NCI-H2171 (cell line): ENCODE measurements at regions not wholly inside any gene's neighbourhood (a gene's known extent, or its start where the extent isn't known, plus 50 kb on each side); places are given as distances from the start of the nearest gene placed in this dataset.

Experiments
- DNase-seq: peaks from one replicate; lab custom pipeline; 2025; lab: John Stamatoyannopoulos, UW

DNA sequence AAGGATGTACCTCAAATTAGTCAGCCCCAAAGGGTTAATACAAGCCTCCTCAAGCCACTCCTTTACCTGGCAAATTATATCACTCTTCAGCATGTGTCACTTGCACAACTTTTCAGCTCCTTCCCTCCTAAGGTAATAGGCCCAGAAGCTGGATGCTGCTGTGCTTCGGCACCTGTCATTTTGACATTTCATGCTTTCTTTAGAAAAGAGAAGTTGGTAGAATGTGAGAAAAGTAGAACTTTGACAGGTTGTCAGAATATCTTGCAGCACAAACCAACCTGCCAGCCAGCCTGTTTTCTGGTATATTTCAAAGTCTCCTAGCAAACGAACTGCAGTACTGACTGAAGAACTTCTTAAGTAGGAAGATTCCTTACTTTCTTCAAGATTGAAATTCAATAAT is 2136.9 kb downstream of the MAT2B start:
- no peak for DNase-seq

DNA sequence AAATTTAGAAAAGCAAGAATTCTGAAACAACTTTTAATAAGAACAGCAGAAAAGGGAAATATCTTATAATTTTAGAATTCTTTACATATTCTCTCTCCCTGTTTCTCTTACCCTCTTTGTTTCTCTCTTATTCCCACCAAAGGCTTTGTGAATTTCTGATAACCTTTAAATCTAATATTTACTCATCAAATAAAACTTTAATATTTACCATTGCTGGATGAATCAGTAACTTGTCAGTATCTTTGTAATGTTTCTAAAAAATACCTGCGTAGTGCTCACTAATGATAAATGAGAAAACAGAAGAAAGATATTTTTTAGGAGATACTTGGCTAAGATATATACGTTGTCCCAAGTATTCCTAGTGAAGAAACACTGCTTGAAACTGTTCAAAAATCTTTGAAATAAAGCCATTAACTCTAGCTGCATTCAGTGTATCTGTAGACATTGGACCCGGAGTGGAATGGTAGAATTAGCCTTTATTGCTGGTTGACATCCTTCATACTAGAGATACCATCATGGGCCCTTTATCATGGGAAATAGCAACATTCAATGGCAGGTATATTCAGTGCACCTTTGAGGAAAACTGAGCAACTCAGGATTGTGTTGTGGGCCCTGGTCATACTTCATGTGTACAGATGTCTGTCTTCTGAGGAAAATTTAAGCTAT is 2160.4 kb downstream of the MAT2B start:
- DNase-seq = no peak

DNA sequence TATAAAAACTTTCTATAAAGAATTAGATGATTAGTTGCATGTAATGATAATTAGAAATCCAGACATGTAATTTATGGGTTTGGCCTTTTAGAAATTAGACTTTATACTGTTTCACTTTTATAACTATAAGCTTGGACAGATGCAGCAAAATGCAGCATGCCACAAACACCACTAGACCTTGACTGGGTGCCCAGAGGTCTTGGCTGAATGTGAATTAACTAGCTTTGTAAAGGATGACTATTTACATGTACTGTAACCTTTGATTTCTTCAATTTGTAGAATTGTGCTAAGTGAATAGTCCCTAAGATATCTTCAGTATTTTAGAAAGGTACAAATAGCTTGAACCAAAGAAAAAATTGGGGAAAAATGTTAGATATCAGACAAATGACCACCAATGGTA is 2168.1 kb downstream of the MAT2B start:
- no peak for DNase-seq

DNA sequence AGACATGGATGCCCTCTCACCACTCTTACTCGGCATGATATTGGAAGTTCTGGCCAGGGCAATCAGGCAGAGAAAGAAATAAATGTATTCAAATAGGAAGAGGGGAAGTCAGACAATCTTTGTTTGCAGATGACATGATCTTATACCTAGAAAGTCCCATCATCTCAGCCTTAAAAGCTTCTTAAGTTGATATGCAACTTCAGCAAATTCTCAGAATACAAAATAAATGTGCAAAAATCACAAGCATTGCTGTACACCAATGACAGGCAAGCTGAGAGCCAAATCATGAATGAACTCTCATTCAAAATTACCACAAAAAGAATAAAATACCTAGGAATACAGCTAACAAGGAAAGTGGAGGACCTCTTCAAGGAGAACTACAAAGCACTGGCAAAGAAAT is 2190.4 kb downstream of the MAT2B start:
- DNase-seq = no peak

DNA sequence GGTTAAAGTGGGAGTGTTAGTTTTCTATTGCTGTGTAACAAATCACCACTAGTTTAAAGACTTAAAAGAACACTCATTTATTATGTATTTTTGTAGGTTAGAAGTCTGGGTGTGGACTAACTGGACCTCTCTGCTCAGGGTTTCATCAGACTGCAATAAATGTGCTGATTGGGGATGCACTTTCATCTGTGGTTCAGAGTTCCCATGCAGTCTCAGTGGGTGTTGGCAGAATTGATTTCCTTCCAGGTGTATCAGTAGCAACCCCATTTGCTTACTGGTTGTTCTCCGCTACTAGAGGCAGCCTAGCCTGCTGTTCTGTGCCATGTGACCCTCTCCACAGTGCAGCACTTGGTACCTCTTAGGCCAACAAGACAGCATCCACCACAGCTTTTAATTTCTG is 2200.5 kb downstream of the MAT2B start:
- DNase-seq = no peak

DNA sequence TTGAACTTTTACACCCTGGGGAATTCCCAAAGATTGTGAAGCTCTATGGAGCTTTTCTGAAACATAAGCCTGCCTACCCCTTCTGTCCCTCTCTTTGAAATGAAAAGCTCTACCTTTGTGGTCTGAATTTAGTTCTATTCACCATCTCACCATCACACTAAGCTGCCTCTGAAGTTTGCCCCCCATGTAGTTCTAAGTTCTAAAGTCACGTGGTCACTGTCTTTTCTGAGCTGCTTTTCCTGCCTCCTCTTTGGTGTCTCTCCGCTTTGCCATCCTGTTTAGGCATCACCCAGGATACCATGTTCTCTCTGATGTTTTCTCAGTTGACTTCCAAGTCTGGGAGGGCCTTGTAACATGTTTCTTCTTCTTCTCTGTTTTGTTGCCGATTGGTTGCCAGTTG is 2206.6 kb downstream of the MAT2B start:
- no peak for DNase-seq

DNA sequence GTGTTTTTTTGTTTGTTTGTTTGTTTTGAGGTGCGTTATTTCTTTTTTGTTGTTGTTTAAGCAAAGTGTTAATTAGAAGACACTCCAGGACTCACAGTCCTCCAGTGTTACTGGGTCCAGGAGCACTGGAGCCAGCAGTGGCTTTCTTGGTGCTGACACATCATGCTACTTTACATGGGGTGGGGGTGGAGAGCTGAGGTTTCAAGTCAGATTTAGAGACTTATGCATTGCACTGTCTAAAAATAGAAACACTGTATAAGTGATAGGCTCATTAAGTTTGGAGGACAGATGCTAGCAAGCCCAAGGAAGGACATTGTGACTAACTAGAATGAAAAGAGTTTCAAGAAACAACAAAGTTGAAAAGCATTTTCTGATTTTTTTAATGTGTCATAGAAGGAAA is 2209.2 kb downstream of the MAT2B start:
- no peak for DNase-seq

DNA sequence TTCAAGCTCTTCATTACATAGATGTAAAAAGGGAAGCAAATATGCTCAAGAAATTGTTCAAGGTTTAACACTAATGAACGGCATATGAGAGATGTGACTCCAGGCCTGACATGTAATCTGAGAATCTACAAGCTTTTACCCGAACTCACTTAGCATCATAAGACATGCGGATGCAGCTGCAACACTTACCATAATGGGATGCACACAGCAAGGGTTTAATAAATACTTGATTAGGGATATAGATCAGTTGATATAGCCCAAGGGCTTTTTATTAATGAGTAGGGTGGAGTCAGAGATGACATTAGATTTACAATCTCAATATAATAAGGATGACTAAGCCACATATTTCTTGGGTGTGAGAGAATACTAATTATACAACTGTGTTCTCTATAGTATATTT is 2215.5 kb downstream of the MAT2B start:
- DNase-seq = no peak

DNA sequence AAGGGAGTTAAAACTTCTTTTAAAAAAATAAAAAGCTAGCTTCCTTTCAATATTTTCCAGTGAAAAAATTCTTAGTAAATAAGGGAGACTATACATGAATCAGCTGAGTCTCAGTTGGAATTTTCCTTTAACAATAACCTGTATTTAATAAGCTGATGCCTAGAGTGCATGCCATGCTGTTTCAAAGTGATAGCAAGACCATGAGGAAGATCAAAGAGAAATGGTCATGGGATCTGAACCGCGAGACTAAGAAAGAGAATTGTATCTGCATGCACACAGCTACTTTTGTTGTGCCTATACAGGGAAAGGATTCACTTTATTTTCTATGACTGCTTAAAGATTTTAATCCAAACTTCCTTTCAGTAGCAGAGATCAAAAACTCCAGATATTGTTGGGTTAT is 2217.0 kb downstream of the MAT2B start:
- no peak for DNase-seq

DNA sequence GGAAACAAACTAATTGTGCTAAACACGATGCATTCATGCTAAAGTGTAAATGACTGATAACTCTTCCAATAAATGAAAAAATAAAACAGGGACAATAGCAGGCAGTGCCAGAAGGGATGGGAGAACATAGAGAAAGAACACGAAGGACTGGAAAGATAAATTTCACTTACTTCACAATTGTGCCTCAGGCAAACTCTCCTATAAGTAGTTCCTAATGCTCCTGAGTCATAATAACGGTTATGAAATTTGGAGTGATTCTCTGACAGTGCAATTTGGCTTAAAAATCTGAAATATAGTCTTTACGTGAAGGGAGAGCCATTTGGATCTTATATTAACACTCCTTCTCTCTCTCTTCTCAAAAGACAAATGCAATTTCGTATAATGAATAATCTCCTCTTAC is 2218.5 kb downstream of the MAT2B start:
- no peak for DNase-seq

DNA sequence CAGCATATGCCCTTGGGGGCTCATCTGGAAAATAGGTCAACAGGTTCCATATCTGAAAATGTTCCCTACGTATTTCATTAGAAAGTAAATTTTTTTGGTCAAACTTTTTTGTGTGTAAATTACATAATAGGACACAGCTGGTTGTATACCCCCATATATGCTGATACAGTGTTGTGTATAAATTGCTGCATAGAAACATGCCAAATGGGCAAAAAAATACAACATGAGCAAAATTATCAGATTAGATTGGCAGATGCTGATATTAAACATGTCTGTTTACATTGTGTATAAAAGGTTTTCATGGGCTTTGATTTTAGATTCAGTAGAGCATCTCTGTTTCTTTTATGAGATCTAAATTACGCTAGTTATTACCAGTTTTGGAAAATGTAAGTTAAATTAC is 2223.0 kb downstream of the MAT2B start:
- DNase-seq = no peak

DNA sequence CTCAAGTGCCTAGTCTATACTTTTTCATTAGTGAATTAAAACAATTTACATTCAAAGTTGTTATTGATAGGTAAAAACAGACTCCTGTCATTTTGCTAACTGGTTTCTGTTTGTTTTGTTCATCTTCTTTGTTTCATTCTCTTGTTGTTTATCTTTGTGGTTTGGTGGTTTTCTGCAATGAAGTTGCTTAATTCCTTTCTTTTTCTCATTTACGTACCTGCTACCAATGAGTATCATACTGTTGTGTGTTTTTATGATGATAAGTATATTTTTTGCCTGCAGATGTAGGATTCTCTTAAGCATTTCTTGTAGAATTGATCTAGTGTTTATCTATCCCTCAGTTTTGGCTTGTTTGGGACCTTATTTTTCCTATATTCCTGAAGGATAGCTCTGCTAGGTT is 2230.0 kb downstream of the MAT2B start:
- no peak for DNase-seq

DNA sequence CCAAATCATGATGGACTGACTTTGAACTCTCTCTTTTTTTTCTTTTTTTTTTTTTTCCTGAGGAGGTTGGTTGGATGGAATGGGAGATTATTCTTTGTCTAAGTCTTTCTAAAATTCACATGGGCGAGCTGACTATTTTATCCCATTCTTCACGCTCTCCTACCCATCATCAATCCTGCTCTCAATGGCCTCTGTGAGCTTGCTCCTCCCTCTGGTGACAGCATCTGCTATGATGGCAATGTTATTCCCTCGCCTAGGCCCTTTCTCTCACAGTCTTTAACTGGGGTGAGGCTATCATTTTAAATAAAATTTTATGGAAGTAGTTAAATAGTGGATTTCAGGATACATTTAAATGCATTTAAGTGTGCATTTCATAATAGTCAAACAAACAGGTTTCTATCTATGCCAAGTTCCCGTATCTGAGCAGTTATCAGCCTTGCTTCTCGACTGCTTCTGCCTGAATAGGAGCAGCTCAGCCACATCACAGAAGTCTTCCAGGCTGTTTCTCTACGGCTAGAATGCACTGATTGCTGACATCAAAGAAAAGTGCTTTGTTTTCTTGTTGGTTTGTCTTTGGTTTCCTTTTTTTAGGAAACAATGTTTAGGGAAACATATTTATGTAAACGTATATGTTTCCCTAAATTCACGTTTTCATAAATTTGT is 2233.8 kb downstream of the MAT2B start:
- DNase-seq = no peak

DNA sequence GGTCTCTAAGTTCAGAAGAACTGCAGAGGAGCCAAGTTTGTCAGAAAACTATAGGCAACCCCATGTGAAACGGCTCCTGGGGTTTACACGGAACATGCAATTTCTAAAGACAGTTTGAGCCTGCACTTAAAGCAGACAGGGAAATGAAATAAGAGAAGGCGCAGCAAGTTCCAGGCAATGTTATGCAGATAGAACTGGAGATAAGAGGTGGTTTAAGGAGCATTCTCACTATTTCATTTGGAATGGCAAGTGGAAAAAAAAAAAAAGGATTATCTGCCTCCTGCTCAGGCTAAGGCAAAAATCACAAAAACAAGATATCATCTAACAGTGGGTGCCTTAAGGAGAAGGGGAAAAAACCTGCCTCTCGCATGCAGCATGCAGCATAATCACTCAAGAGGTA is 2252.4 kb downstream of the MAT2B start:
- no peak for DNase-seq

DNA sequence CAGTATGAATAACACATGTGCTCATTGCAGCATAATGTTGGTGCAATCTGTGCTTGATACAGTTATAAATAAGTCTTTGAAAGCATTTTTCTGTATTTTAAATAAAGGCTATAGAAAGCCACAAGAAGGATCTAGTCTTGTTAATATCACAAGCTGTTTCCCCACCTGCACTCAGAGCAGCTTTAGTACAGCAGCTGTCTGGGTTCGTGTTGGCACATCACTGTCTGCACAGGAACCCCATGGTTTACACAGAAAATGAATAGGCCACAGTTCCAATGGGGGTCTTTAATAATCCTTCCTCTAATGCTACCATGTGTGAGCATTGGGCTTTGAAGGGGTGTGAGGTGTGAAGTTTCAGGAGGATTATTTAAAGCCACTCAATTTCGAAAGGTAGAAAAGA is 2269.7 kb downstream of the MAT2B start:
- no peak for DNase-seq

DNA sequence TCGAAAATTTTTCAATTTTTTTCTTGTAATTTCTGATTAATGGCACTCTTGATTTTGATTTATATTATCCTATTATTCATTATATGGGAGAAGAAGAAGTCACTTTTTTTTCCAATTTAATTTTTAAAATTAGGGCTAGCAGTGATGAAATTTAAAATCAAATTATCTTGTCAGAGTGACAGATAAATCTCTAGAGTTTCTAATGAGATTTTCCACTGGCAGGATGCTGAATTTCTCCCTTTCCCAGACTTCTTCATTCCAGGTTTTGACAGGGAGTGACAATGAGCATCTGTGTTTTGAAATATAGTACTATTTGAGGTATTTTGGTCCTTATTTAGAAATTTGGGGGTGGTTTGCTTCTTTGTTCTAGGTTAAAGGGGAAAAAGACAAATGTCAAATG is 2274.1 kb downstream of the MAT2B start:
- no peak for DNase-seq

DNA sequence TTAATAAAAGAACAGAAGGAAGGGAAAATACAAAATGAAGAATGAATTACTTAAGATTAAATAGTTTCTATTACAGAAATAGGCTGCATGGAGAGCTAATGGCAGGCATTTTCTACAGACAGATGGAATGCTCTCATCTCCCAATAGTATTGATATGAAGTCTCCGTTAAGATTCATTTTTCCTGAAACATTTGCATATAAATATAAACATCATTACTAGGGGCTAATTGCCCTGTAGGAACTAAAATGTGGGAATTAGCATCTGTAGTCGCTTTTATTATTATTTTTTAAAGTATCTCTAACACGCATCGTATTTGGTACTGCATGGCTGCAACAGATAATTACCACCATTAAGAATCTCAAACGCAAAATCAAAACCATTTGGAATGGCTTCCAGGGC is 2275.5 kb downstream of the MAT2B start:
- no peak for DNase-seq

DNA sequence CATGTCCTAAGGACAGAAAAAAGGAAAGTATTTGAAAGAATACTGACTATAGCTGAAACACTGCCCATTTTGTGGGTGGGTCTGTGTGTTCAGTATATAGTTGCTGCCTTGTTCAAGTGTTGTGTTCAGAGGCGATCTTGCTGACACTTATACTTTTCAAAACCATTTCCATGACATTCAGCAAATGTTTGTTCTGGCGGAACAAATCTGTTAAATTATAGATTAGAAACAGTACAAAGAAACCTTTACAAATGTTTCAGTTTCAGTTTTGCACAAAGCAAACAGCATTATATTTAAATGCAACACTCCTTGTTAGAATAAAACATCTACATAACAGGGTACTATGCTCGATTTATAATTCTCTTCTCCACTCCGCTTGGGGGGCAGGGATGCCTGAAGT is 2276.3 kb downstream of the MAT2B start:
- no peak for DNase-seq

DNA sequence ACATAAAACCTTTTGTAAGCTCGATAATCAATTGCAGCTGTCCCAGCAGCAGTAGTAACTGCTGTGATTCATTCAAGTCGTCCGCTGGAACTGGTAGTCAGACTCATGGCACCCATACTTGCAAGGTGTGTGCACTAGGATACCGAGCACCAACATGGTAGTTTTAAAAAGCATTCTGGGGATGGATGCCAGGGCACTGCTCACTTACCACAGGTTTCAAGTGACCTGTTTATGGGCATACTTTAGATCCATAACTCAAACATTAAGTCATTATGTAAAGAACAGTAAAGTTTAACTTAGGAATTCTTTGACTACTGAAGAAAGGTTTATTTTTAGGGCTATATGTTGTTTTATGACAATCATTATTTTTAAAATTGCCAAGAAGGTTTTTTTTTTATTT is 2277.6 kb downstream of the MAT2B start:
- no peak for DNase-seq

DNA sequence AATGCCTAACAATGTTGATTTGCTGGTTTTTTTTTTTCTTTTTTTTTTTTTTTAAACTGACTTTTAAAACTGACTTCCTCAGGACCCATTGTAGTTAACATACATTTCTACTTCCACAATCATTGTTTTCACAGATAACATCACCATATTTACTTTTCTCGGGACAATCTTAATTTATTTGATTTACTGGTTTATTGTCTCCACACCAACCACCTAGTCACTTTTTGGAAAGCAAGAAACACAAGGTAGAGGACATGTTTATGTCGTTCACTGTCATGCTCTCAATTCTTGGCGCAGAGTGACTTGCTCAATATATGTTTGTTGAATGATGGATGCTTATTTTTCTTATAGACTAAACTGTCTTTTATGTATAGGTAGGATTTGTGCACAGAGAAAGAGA is 2280.7 kb downstream of the MAT2B start:
- DNase-seq = no peak

DNA sequence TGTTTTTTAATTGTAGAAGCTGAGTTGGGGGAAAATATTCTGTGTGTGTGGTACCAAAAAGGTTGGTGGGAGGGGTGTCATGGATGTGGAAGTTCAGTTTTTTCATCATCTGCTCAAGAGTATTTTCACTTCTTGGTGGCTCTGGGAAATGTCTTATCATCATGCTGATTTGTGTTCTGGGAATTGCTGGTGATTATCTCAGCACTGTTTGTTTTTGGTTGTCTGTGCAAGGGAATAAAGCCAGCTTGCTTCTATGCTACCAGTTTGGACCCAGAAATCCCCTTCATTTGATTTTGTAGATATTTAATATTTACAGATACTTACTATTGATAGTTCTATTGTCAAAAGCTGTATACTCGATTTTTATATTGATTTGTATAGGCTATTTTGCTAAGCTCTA is 2289.7 kb downstream of the MAT2B start:
- DNase-seq = no peak

DNA sequence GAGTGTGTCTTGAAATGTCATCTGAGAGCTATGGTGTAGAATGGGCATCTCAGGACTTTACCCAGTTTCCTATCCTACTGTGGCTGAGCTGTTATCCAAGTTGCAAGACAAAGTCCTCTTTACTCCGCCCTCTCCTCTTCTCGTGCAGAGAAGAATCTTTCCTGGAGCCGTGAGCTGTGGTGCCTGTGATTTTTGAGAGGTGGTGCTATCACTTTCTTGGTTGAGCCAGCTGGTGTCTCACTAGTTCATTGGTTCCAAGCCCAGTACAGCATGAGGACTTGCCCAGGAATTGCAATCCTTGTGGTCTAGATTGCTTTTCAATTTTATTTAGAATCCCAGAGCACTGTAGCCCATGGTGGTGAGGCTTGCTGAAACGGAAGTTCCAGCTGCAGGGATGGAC is 2300.3 kb downstream of the MAT2B start:
- no peak for DNase-seq

DNA sequence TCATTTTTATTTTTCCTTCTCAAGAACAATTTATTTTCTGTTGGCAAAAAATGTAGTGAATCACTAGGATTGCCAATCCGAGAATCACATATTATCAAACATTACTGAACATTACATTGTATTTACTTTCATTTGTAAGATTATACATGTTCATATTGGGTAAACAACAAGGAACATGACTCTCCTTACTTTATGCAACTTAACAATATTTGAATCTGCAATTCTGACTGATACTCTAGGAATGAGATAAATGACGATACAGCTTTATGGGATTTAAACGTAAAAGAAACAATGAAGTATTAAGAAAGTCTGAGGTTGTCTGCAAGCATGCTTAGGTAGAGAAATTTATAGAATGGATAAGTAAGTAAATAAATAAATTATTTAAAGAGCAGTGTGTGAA is 2302.9 kb downstream of the MAT2B start:
- no peak for DNase-seq

DNA sequence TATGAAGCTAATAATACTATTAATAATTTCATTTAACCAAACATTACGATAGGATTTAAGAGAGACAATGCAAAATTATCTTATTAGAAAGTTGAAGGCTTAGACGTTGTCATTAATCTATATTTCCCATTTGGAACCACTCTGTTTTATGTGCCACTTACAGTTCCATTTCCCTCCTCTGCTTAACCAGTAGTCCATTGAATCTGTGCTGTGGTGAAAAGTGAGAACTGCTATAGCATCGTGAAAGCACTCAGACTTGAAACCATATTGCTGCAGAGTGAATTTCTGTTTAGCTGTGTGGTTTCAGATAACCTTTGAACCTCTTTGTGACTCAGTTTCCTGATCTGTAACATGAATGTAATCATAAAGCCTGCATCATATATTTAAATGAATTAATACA is 2304.5 kb downstream of the MAT2B start:
- DNase-seq = no peak
